ENCODE measurements at regions not wholly inside any gene's neighbourhood (a gene's known extent, or its start where the extent isn't known, plus 50 kb on each side); places are given as distances from the start of the nearest gene placed in this dataset.

- no peak for TF ChIP-seq CTCF (IDR thresholded peaks at IDR 0.05; ENCODE audit: low read depth, low read length, missing control alignments)
- H3K4me3 ChIP-seq (ENCODE audit: low read depth, low read length), result no peak overlapping the region
- in situ Hi-C loops (cut with HindIII; ENCODE audit: low pct_ligation_motif_present, low sequenced_read_pairs), result no loop called here
- H3K36me3 ChIP-seq (replicated peaks), result no peaks in the 10 kb centered on the region
- DNase-seq, result no peak
- peaks cover 5% of the 10 kb centered on the region for H3K27me3 ChIP-seq (replicated peaks)
- no peak overlapping the region for H3K27ac ChIP-seq
Measured at GRCh38 chr7:429828-430180, 89.8 kb downstream of the PDGFA start.

GRCh38 chr7:431041-431440 lies 88.6 kb downstream of the PDGFA start:
- Histone ChIP-seq H3K27ac (no peak overlapping the region), H3K27me3 (replicated peaks) (peaks cover under 1% of the 10 kb centered on the region), H3K36me3 (replicated peaks) (no peaks in the 10 kb centered on the region), H3K4me3 (ENCODE audit: low read depth, low read length) (no peak overlapping the region)
- no peak for TF ChIP-seq CTCF (IDR thresholded peaks at IDR 0.05; ENCODE audit: low read depth, low read length, missing control alignments)
- DNase-seq, result no peak
- in situ Hi-C loops (cut with HindIII; ENCODE audit: low pct_ligation_motif_present, low sequenced_read_pairs), result no loop called here

GRCh38 chr7:431658-432111 lies 88.0 kb downstream of the PDGFA start:
- no peak for TF ChIP-seq CTCF (IDR thresholded peaks at IDR 0.05; ENCODE audit: low read depth, low read length, missing control alignments)
- H3K27me3 ChIP-seq (replicated peaks), result no peaks in the 10 kb centered on the region
- no peaks in the 10 kb centered on the region for H3K36me3 ChIP-seq (replicated peaks)
- in situ Hi-C loops (cut with HindIII; ENCODE audit: low pct_ligation_motif_present, low sequenced_read_pairs), result no loop called here
- no peak for DNase-seq
- no peak overlapping the region for H3K4me3 ChIP-seq (ENCODE audit: low read depth, low read length)
- no peak overlapping the region for H3K27ac ChIP-seq

GRCh38 chr7:432256-432655 lies 87.4 kb downstream of the PDGFA start:
- Histone ChIP-seq H3K27ac (no peak overlapping the region), H3K4me3 (ENCODE audit: low read depth, low read length) (no peak overlapping the region), H3K36me3 (replicated peaks) (no peaks in the 10 kb centered on the region), H3K27me3 (replicated peaks) (no peaks in the 10 kb centered on the region)
- TF ChIP-seq CTCF (IDR thresholded peaks at IDR 0.05; ENCODE audit: low read depth, low read length, missing control alignments), result no peak
- in situ Hi-C loops (cut with HindIII; ENCODE audit: low pct_ligation_motif_present, low sequenced_read_pairs), result no loop called here
- DNase-seq, result no peak

GRCh38 chr7:432933-433332 lies 86.7 kb downstream of the PDGFA start:
- H3K4me3 ChIP-seq (ENCODE audit: low read depth, low read length), result no peak overlapping the region
- no peak overlapping the region for H3K27ac ChIP-seq
- H3K27me3 ChIP-seq (replicated peaks), result no peaks in the 10 kb centered on the region
- H3K36me3 ChIP-seq (replicated peaks), result no peaks in the 10 kb centered on the region
- no peak for DNase-seq
- in situ Hi-C loops (cut with HindIII; ENCODE audit: low pct_ligation_motif_present, low sequenced_read_pairs), result no loop called here
- no peak for TF ChIP-seq CTCF (IDR thresholded peaks at IDR 0.05; ENCODE audit: low read depth, low read length, missing control alignments)

- no peaks in the 10 kb centered on the region for H3K27me3 ChIP-seq (replicated peaks)
- DNase-seq, result no peak
- H3K4me3 ChIP-seq (ENCODE audit: low read depth, low read length), result no peak overlapping the region
- H3K27ac ChIP-seq, result no peak overlapping the region
- TF ChIP-seq CTCF (IDR thresholded peaks at IDR 0.05; ENCODE audit: low read depth, low read length, missing control alignments), result no peak
- H3K36me3 ChIP-seq (replicated peaks), result no peaks in the 10 kb centered on the region
- in situ Hi-C loops (cut with HindIII; ENCODE audit: low pct_ligation_motif_present, low sequenced_read_pairs), result no loop called here
Measured at GRCh38 chr7:433558-433957, 86.1 kb downstream of the PDGFA start.

Data from brain microvascular endothelial cell (primary cell).